SKM-1 (cell line): ENCODE measurements at regions not wholly inside any gene's neighbourhood (a gene's known extent, or its start where the extent isn't known, plus 50 kb on each side); places are given as distances from the start of the nearest gene placed in this dataset.
A peak's percentile ranks its signal among the peaks of the same experiment; 100 is the strongest.

ENCODE experiments used
- DNase-seq: peaks from one replicate; lab custom pipeline; 2025; ENCODE audit not compliant: unreplicated experiment; lab: John Stamatoyannopoulos, UW

DNA sequence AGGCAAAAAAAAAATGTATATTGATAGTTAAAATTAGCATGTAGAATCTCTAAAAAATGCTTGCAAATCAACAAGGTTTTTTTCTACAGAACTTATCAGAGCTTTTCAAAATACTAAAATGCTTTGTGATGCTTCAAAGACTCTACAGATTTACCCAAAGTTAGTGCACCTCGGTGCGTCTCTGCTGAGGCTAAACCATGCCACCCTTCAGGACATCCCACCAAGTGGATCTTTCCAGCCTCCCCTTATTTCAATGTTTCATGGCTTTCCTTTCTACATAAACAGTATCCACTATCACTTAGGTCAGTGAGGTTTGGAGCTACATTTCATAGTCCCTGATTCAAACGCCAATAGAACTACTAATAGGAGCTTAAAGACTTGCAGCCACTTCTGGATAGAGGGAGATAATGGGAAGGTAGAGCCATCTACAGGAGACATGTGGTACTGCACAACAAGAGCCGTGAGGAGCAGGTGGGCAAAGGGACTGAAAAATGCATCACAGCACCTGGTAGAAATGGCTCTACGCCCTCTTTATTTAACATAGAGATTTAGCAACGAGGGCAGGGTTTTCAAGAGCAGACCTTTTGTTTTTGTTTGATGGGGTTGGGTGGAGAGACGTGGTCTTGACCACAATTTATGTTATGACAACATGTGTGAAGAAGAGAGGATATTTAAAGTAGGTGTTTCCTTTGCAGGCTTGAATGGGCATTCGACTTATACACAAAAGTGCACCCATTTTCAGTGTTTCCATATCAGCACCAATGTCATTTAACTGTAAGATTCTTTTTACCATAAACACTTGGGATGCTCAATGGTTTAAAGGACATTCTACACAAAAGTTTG is 56.1 kb upstream of the SLC35G4 start:
- DNase-seq, result peak; percentile 33

DNA sequence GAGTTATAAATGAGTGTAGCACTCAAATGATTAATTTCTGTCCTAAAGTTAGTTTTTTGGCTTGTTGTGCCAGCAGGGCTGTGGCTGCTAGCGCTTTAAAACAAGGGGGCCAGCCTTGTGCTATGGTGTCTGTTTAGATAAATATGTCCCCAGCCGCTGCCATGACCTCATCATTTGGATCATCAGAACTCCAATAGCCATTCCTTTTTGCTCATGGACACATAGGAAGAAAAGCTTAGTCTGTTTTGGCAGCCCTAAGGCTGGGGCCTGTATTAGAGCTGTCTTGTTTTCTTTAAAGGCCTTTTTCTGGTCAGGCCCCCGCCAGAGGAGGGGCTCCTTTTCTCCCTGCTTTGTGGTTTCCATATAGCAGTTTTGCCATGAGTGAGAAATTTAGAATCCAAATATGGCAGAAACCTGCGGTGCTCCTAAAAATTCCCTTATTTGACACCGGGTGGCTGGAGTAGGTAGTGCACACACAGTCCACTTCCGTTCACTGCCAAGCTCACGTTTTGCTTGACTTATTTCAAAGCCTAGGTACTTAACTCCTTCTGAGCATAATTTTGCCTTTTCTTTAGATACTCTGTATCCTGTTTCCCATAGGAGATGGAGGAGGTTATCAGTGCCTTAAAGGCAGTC is 60.4 kb upstream of the SLC35G4 start:
- DNase-seq, result no peak

DNA sequence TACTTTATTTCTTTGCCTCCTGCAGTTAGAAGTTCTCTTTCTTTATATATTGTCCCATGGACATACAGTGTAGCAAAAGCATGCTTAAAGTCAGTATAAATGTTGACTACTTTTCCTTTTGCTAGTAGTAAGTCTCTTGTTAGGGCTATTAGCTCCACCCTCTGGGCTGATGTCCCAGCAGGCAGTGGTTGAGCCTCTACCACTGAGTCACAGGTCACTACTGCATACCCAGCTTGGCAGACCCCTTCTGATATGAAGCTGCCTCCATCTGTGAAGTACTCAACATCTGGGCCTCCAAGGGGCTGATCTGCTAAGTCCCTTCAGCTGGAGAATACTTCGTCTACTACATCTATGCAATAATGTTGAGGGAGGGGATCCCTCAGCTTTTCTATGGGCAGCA is 61.0 kb upstream of the SLC35G4 start:
- DNase-seq, result no peak

DNA sequence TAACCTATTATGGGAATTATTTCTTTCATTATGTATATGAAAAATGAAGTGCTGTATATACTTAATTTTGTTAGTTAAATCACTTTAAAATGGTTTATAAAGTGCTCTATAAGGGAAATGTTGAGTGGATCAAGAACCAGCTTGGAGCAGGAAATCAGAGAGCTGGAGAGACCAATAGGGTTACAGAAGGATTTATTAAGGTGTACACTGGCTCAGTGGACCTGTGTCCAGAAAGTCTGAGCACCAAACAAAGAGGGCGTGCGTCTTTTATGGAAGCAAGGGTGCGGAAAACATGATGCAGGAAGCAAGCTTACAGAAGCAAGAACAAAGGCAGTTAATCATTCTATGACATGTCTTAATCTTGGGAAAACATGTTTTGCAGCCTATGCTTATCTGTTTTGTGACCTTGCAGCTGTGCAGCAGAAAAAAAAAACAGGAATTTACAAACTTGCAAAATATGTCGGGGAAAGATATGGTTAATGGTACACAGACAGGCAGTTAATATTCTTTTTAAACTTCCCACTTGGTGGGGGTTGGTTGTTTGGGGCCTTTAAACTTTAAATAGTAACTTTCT is 65.2 kb upstream of the SLC35G4 start:
- DNase-seq, result no peak

DNA sequence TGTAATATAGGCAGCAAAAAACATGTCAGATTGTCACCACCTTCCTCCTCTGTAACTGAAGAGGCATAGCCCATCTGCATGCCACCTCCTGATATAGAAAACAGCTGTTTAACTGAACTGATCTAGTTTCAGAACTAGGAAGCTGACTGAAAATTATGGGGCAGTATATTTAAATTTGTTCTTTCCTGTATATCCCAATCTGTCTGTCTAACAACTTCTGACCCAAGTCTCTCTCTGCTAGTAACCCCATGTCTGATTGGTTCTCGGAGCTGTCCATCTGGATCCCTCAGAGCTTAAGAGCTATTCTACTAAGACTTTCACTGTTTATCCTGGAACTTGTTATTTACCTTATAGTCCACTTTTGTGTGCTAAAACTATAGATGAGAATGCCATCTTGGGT is 68.2 kb upstream of the SLC35G4 start:
- no peak for DNase-seq

DNA sequence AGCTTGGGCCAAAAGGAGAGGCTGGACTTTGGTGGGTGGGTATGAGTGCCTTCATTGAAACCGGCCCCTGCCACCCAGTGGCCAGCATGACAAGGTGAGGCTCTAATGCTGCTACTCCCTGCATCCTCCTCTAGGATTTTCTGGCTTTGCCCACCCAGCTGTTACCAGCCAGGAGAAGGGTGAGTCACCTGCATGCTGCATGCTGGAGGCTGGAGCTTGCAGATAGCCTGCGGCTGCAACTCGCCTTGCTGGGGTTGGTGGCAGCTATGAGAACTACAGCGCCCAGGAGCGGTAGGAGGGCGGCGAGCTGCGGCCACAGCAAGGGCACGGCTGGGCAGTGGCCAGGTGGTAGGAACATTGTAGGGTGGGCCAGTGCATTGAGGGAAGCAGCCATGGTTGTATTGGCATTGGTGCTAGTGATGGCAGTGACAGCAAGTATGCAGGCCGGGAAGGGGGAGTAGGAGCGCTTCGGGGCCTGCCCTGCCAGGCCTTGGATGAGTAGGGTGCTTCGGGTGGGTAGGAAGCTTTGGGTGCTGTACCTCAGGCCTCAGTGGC is 75.4 kb upstream of the SLC35G4 start:
- no peak for DNase-seq

DNA sequence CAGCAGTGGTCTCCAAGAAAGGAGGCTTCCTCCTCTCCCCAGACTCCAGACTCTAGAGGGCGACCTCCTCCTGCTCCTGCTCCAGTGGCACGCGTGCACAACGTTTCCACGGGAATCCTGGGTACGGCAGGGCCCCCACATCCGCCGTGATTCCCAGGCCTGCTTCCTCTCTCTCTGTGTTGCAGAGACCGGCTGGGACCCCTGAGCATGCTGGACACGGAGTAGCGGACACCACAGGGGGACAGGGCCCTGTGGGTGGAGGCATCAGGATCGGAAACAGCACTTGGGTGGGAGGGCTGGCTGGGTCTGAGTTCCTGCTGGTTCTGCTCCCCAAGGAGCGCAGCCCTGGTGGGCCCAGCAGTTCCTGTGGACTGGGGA is 75.9 kb upstream of the SLC35G4 start:
- DNase-seq, result no peak

DNA sequence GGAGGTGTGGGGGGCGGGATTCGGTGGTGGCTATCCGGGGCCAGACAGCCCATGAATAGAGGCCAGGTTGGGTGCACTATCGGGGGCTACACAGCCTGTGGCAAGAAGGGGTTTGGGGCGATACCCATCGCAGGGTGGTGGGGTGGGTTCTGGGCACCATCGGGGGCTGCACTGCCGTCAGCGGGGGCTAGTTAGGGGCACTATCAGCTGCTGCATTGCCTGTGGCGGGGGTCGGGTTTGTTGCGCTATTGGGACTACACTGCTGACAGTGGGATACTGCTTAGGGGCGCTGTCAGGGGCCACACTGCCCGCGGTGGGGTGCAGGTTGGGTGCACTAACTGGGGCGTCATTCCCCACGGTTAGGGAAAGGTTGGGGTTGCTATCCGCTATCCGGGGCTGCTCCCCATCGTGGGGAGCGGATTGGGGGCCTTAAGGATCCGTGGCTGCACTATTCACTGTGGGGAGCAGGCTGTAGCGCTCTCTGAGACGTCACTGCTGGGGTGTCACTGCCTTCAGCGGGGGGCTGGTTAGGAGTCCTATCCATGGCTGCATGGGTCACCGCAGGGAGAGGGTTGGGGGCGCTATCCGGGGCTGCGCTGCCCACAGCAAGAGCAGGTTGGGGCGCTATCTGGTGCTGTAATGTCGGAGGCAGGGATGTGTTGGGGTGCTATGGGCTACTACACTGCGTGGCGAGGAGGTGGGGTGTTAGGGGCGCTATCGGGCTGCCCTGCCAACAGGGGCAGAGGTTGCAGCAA is 76.5 kb upstream of the SLC35G4 start:
- no peak for DNase-seq

DNA sequence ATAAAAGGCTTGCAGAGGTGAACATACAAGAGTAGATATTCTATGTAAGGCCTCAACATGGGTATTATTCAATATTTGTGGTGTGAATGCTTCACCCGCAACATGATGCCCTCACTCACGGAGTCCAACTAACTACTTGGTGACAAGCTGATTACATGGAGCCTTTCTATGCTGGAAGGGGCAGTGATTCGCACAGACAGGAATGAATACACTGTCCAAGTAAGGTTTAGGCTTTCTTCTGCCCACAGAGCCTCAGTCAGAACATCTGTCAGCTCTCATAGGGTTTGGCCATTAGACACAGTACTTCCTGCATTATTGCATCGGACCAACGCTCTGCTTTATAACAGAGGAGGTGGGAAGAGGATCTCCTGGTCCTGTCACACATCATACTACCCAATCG is 80.3 kb upstream of the SLC35G4 start:
- no peak for DNase-seq

DNA sequence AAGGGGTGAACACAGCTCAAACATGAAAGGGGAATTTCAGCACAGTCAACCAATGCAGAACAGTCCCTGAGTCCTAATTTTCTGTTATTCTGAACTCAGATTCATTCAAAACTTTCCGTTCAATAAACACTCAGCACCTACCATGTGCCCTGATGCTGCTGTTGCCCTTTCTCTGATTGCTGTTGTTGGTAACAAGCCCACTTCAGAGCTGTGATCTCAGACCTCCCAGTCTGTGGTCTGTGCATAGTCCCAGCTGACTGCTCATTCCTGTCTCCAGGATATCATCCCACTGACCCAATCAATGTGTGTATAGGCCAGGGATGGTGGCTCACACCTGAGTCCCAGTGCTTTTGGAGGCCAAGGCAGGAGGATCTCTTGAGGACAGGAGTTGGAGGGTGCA is 82.7 kb upstream of the SLC35G4 start:
- DNase-seq, result no peak

DNA sequence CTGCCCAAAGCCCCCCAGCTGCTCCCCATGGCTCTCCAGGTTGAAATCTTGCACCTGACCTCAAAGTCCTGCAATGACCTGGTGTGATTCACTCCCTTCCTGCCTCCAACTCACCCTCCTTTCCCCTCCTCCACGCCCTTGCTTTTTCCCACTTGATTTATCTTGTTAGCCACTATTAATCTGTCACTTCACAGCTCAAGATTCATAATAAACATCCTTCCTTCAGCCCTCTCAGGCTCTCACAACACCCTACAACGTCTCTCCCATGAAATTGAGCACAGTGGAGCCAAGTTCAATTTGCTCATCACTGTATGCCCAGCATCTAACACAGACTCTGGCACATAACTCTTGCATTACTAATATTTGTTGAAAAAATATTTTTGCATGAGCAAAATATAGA is 85.6 kb upstream of the SLC35G4 start:
- DNase-seq, result no peak

DNA sequence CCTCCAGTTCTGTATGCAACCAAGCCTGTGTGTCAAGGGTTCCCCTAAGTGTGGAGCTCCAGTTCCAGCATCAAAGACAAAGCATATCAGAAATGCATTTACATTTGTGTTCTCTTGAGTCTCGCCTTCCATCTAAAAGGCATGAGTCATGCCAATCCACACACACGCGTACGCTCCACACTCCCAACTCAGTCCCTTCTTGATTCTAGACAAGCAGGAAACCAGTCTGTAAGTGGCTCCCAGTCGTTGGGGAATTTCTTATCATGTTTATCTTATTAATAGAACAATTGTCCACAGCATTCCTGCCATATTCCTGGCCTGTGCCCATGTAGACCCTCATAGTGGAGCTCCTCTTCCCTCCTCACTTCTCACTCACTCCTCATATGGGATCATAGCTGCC is 86.4 kb upstream of the SLC35G4 start:
- DNase-seq, result no peak

DNA sequence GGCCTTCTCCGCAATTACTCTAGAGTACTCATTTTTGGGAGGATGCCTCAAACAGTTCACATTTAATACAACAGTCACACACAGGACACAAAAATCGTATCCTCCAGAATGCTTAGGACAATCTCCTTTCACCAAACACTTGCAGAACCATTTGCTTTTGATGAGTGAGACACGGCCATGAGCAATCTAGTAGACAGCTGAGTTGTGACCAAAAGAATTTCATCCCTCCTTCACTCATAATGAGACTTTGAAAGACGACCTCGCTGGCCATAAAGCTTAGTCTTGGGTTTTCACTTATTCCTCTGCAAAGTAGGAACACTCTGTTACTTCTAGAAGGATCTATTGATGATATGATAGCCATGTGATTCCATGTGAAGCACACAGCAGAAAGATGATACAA is 87.5 kb upstream of the SLC35G4 start:
- DNase-seq, result no peak

DNA sequence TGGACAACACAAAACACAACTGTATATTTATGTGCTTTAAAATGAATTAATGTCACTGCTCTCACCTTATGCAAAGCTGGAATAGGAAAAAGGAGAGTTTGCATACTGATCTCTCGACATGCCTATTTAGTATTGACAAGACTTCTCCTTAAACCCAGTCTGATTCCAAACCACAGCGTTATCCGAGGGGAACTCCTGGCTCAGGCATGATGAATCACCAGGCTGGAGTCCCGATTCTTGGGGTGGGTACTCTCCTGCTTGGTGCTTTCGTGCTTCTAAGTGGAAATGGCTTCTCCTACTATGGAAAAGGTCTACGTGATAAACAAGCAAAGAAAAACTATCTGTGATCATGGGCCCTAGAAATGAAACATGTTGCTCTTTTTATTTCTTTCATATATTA is 88.9 kb upstream of the SLC35G4 start:
- no peak for DNase-seq

DNA sequence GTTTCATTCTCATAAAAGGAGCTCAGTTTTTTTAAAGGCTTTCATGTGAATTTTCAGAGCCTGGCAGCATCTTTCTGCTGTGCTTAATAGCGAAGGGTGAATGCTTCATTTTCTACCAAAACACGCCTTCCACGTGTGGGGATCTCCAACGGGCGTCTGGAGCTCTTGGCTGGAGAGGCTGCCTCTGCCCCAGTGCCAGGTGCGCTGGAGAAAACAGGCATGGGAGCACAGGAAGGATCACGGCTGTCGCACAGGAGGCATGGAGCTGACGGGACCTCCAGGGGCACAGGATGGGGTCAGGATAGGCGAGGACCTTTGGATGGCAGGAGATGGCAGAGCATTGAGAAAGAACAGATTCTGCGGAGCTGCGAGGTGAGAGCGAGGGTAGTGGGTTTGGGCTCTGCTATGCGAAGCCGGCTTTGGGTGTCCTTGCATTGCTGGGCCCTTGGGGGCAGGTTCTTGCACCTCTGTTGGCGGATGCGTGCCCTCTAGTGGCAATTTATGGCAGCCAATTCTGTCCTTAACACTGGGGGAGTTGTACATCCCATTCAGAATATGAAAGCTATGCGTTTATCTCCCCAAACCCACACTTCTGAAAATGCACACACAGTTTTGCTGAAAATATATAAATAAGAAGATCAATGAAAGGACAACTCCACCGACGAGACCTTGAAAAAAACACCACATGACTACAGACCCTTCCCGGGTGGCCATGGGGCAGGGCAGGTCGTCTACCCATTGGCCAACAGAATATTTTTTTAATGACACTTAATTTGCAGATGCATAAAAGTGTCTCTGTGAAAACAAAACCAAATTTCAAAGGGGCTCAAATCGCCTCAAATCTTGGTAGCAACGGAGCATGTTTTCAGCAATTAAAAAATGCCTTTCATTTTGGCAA is 90.4 kb upstream of the SLC35G4 start:
- DNase-seq, result peak; percentile 53

DNA sequence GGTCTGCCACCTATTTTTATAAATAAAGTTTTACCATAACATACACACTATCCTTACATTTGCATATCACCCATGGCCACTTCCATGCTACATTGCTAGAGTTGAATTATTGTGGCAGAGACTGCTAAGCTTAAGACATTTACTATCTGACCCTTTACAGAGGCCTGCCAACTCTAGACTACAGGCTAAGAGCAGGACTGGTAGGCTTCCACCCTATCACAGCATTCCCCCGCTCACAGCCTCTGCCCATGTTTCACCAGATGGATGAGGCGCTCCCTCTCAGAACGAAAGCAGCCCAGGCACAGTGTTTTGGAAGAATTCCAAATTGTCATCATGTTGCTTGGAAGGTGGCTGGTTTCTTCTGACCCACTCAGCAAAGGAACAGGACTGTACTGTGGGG is 91.7 kb upstream of the SLC35G4 start:
- DNase-seq, result no peak

DNA sequence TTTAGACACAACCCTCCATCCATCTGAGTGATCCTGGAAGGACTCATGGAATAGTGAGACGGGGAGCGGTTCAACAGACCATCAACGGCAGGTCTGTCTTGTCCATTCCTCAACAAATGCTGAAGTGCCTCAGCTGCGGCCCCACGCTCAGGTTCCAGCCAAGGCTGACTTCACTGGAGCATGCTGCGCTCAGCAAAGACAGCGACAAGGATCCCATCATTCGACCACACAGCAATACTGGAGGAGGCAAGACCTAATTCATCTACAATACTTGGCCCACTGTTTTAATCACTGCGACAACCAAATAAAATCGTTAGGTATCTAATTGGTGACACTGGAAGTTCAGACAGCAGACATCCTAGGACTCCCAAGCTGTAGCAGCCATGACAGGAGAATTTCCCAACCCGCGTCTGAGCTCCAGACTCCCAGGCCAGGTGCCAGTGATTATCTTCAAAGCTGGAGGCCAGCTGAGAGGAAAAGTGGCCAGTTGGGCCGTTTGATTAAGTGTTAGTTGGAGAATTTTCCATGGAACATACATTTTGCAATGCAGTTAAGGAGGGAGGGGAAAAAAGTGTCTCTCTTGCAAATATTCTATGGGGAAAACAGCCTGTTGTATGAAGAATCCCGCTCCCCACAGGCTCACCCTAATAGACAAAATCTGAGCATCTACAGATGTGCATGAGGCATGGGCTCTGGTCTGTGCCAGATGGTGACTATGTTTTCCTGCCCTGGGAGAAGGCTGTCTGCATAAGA is 92.5 kb upstream of the SLC35G4 start:
- no peak for DNase-seq

DNA sequence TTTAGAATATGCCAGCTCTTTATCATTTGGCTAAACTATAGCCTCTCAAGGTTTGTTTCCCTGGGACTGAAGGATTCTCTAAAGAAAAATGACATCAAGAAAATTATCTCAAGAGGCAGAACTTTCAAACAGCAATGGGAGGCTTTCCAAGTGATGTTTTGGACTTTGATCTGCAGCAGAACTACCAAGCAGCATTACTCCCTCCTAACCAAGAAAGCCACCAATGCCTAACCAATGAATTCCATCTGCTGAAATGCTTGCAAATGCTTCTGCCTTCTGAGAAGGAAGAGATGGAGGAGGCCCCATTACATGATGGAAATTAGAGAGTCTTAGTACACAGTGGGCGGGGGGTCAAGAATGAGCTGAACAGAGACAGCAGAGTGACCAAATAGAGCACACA is 95.1 kb upstream of the SLC35G4 start:
- no peak for DNase-seq

DNA sequence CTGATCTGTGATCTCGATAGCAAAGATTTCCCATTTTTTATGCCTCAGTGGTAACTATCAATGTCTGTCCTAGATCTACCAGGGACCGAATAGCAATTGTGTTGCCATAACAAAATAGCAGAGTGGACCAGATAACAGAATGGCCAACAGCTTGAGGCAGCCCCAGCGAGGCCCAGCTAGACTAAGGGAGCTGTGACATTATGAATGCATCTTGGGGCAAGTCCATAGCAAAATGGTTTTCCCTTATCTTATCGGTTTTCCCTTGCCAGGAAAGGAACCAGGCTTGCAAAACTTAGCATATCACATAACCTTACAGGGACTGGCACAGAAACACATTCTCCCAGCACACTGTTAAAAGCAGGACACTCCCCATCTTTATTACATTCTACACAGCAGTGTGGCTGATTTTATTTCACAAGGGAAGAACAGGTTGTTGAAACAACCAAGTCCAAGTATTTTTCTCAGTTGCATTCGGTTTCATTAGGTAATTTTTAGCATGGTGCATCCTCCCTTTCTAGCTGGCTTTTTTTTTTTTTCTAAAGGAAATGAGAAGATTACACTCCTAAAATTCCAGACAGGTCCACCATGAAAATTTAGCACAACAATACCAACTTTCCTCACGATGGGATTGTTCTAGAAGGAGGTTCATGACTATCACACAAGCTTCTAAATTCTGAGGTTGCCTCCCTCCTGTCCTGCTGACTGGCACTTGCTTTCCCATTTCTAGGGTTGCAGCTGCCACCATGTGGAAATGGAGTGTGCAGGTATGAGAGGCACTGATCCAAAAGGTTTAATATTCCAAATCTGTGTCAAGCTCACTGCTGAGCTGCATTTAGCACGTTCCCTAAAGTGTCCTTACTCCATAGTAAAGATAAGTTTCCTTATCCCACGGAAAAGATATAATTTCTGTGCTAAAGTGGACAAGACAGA is 97.0 kb upstream of the SLC35G4 start:
- DNase-seq, result no peak
